A673 (cell line): ENCODE measurements at regions not wholly inside any gene's neighbourhood (a gene's known extent, or its start where the extent isn't known, plus 50 kb on each side); places are given as distances from the start of the nearest gene placed in this dataset.

Experiments used
- BruUV-seq: library from RNA; stranded (reverse); fragments of 400-500 nt; replicated peaks from 2 replicates; lab custom pipeline; 2021; lab: Mats Ljungman, UMichigan
- CTCF ChIA-PET: fragments of 300-600 bp; sonication (Branson Sonifier 250); formaldehyde crosslinking; loops from one replicate; lab custom pipeline; 2022; ENCODE audit warnings: antibody characterized with exemption; lab: Charles Lee
- POLR2A ChIA-PET: fragments of 300-600 bp; sonication (Branson Sonifier 250); formaldehyde crosslinking; loops from one replicate; lab custom pipeline; 2022; ENCODE audit warnings: antibody characterized with exemption; ENCODE audit not compliant: low non-redundant PET; lab: Charles Lee
- DNase-seq: peaks from one replicate; pipeline ENCODE4 v3.0.0-alpha.2; 2015; ENCODE audit warnings: low spot score
- H3K27ac ChIP-seq: fragments of 200-600 bp; sonication (generic); 2 replicates; pipeline ENCODE4 v1.5.1; 2016; ENCODE audit warnings: mixed run types, low read depth, mild to moderate bottlenecking, mixed read lengths, antibody characterized with exemption, low read length; ENCODE audit not compliant: poor library complexity, severe bottlenecking
- H3K27me3 ChIP-seq: fragments of 200-600 bp; sonication (generic); replicated peaks from 2 replicates; pipeline ENCODE4 v1.6.1; 2017; ENCODE audit warnings: mixed run types, low read depth, mild to moderate bottlenecking, mixed read lengths, antibody characterized with exemption, low read length; ENCODE audit not compliant: insufficient read depth, poor library complexity
- H3K36me3 ChIP-seq: fragments of 200-600 bp; sonication (generic); 2 replicates; pipeline ENCODE4 v1.6.1; 2016; ENCODE audit warnings: mixed run types, mild to moderate bottlenecking, mixed read lengths, antibody characterized with exemption, low read length; ENCODE audit not compliant: insufficient read depth, poor library complexity, severe bottlenecking
- H3K4me1 ChIP-seq: fragments of 200-600 bp; sonication (generic); 2 replicates; pipeline ENCODE4 v1.6.1; 2017; ENCODE audit warnings: mixed run types, mild to moderate bottlenecking, mixed read lengths, antibody characterized with exemption, low read length; ENCODE audit not compliant: insufficient read depth, poor library complexity, severe bottlenecking
- H3K4me3 ChIP-seq: fragments of 200-600 bp; sonication (generic); 2 replicates; pipeline ENCODE4 v1.5.1; 2016; ENCODE audit warnings: low read depth, mixed run types, mild to moderate bottlenecking, mixed read lengths, low read length; ENCODE audit not compliant: poor library complexity, severe bottlenecking
- H3K9me3 ChIP-seq: fragments of 200-600 bp; sonication (generic); 2 replicates; pipeline ENCODE4 v1.6.1; 2016; ENCODE audit warnings: mixed run types, low read depth, mild to moderate bottlenecking, mixed read lengths, antibody characterized with exemption, low read length; ENCODE audit not compliant: poor library complexity, severe bottlenecking
- CTCF ChIP-seq: fragments of 300-800, 200-600 bp; sonication (generic); conservative IDR thresholded peaks from 2 replicates; pipeline ENCODE4 v1.5.1; 2017; ENCODE audit warnings: low read depth, mild to moderate bottlenecking, antibody characterized with exemption, low read length, moderate library complexity, mixed read lengths
- EZH2 ChIP-seq: fragments of 200-600 bp; sonication (generic); IDR thresholded peaks from 2 replicates; pipeline ENCODE4 v1.6.1; 2017; ENCODE audit warnings: borderline replicate concordance, low read depth, mild to moderate bottlenecking, mixed read lengths, antibody characterized with exemption, low read length; ENCODE audit not compliant: poor library complexity, severe bottlenecking
- intact Hi-C: fragments of 100-400 bp; cut with micrococcal nuclease; formaldehyde crosslinking; loops from one replicate; pipeline ENCODE4 v1.10.0; 2022; ENCODE audit not compliant: unreplicated experiment

DNA sequence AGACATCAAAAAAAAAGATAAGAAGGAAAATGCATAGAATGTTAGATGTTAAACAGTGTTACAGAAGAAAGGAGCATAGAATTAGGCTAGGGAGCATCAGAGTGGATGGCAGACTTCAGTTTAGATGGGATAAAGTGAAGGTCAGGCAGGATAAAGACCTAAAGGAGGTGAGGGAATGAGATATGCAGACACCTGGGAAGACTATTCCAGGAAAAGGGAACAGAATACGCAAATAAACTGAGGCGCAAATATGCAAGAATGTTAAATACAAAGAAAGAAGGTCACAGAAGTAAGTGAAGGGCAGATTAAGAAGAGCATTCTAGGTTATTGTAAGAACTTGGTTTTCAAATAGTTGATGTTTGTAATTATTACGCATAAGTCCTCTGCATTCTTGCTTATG lies 116.3 kb upstream of the REG3A start:
- intact Hi-C loops = no loop called here
- Histone ChIP-seq H3K27ac (no peak overlapping the region), H3K9me3 (peaks cover 4% of the 10 kb centered on the region), H3K4me3 (no peak overlapping the region), H3K27me3 (peaks cover 11% of the 10 kb centered on the region), H3K36me3 (no peaks in the 10 kb centered on the region), H3K4me1 (no peaks in the 10 kb centered on the region)
- no TSS peak for BruUV-seq
- ChIA-PET CTCF (no interaction called here), POLR2A (no interaction called here)
- no peak for TF ChIP-seq CTCF
- no peak for TF ChIP-seq EZH2
- no peak for DNase-seq

DNA sequence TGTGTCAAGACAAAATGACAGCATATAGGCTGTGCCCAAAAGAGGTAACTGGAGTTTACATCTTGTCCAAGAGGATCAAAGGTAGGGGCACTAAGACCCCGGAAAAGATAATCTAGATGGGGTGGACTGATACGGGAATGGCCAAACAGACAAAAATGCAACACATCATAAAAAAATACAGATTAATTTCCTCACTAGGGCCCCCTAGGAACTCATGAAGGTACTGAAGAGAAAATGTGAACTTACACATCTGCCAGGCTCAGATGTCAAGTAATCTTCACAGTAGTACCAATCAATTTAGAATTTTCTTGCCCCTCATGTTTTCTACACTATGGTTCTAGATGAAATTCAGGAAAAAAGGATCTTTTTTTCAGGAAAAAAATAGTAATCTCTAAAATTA lies 115.6 kb upstream of the REG3A start:
- no peak overlapping the region for H3K27ac ChIP-seq
- peaks cover 4% of the 10 kb centered on the region for H3K9me3 ChIP-seq
- TF ChIP-seq CTCF (no peak), EZH2 (no peak)
- POLR2A ChIA-PET = no interaction called here
- peaks cover 11% of the 10 kb centered on the region for H3K27me3 ChIP-seq
- DNase-seq = no peak
- CTCF ChIA-PET = no interaction called here
- intact Hi-C loops = no loop called here
- no peaks in the 10 kb centered on the region for H3K4me1 ChIP-seq
- H3K4me3 ChIP-seq = no peak overlapping the region
- BruUV-seq = no TSS peak
- no peaks in the 10 kb centered on the region for H3K36me3 ChIP-seq

- CTCF ChIA-PET = no interaction called here
- Histone ChIP-seq H3K9me3 (peaks cover 4% of the 10 kb centered on the region), H3K4me3 (no peak overlapping the region), H3K27me3 (peaks cover 11% of the 10 kb centered on the region), H3K36me3 (no peaks in the 10 kb centered on the region), H3K4me1 (no peaks in the 10 kb centered on the region), H3K27ac (no peak overlapping the region)
- intact Hi-C loops = no loop called here
- no peak for TF ChIP-seq CTCF
- TF ChIP-seq EZH2 = no peak
- POLR2A ChIA-PET = no interaction called here
- no peak for DNase-seq
- no TSS peak for BruUV-seq
Measured at GRCh38 chr2:79272616-79273015, 113.1 kb upstream of the REG3A start.
